Middle frontal gyrus (tissue), 1 donor: ENCODE measurements at regions not wholly inside any gene's neighbourhood (a gene's known extent, or its start where the extent isn't known, plus 50 kb on each side); places are given as distances from the start of the nearest gene placed in this dataset.
"Not testable (repeated sequence)": the region's sequence is repeated elsewhere in the genome, so short reads cannot be mapped to it uniquely, and the experiment has no call there.

Experiments used
- DNase-seq: peaks from one replicate; pipeline ENCODE4 v3.0.0-alpha.2; 2015; ENCODE audit warnings: low spot score; ENCODE audit errors: extremely low spot score

GRCh38 chr4:126894963-126895362, 737.8 kb upstream of the INTU start:
- no peak for DNase-seq

GRCh38 chr4:126895988-126896570, 736.7 kb upstream of the INTU start:
- DNase-seq: no peak

- no peak for DNase-seq
Measured at GRCh38 chr4:126897038-126897437, 735.7 kb upstream of the INTU start.

- DNase-seq: no peak
Measured at GRCh38 chr4:126898815-126899214, 733.9 kb upstream of the INTU start.

- DNase-seq: no peak
Measured at GRCh38 chr4:126899331-126899801, 733.4 kb upstream of the INTU start.

- DNase-seq: no peak
Measured at GRCh38 chr4:126906466-126906865, 726.3 kb upstream of the INTU start.

GRCh38 chr4:126907389-126907788, 725.4 kb upstream of the INTU start:
- DNase-seq: no peak

GRCh38 chr4:126916049-126916625, 716.6 kb upstream of the INTU start:
- DNase-seq: no peak

- DNase-seq: no peak
Measured at GRCh38 chr4:126916626-126917140, 716.1 kb upstream of the INTU start.

GRCh38 chr4:126922328-126922938, 710.3 kb upstream of the INTU start:
- not testable (repeated sequence) for DNase-seq

GRCh38 chr4:126924237-126924636, 708.5 kb upstream of the INTU start:
- no peak for DNase-seq

- not testable (repeated sequence) for DNase-seq
Measured at GRCh38 chr4:126930059-126930458, 702.7 kb upstream of the INTU start.

- DNase-seq: no peak
Measured at GRCh38 chr4:126935801-126936200, 697.0 kb upstream of the INTU start.

GRCh38 chr4:126937342-126937741, 695.4 kb upstream of the INTU start:
- no peak for DNase-seq

GRCh38 chr4:126937846-126938422, 694.8 kb upstream of the INTU start:
- no peak for DNase-seq

GRCh38 chr4:126939401-126939800, 693.4 kb upstream of the INTU start:
- no peak for DNase-seq

GRCh38 chr4:126947536-126947935, 685.2 kb upstream of the INTU start:
- no peak for DNase-seq

- no peak for DNase-seq
Measured at GRCh38 chr4:126954537-126955291, 678.0 kb upstream of the INTU start.

GRCh38 chr4:126955292-126956183, 677.2 kb upstream of the INTU start:
- DNase-seq: no peak

- DNase-seq: no peak
Measured at GRCh38 chr4:126956184-126956897, 676.4 kb upstream of the INTU start.
